GM23338 (cell line): ENCODE measurements at regions not wholly inside any gene's neighbourhood (a gene's known extent, or its start where the extent isn't known, plus 50 kb on each side); places are given as distances from the start of the nearest gene placed in this dataset.

Experiments used
- ATAC-seq: fragments of 200-7000 bp; cut with Tn5 transposase; 3 replicates; pipeline ENCODE4 v1.9.1; 2020
- DNase-seq: peaks from one replicate; pipeline ENCODE4 v3.0.0-alpha.2; 2015; ENCODE audit warnings: low spot score
- H2AFZ ChIP-seq: fragments of 200-600 bp; sonication (generic); 2 replicates; pipeline ENCODE4 v1.8.0; 2016; ENCODE audit warnings: antibody characterized with exemption, mild to moderate bottlenecking, moderate library complexity
- H3F3A ChIP-seq: fragments of 200-600 bp; sonication (generic); replicated peaks from 2 replicates; pipeline ENCODE4 v1.8.0; 2017; ENCODE audit warnings: antibody characterized with exemption, mixed run types, low read depth
- H3K27ac ChIP-seq: fragments of 200-600 bp; sonication (generic); 2 replicates; pipeline ENCODE4 v1.6.1; 2016; ENCODE audit warnings: low read depth
- H3K27me3 ChIP-seq: fragments of 200-600 bp; sonication (generic); 2 replicates; pipeline ENCODE4 v1.8.0; 2016; ENCODE audit warnings: mild to moderate bottlenecking, mixed run types, moderate library complexity; ENCODE audit not compliant: insufficient read depth
- H3K36me3 ChIP-seq: fragments of 200-600 bp; sonication (generic); 2 replicates; pipeline ENCODE4 v1.8.0; 2016; ENCODE audit warnings: mild to moderate bottlenecking; ENCODE audit not compliant: insufficient read depth
- H3K4me1 ChIP-seq: fragments of 200-600 bp; sonication (generic); 2 replicates; pipeline ENCODE4 v1.8.0; 2016; ENCODE audit warnings: mild to moderate bottlenecking, moderate library complexity; ENCODE audit not compliant: insufficient read depth
- H3K4me2 ChIP-seq: fragments of 200-600 bp; sonication (generic); 2 replicates; pipeline ENCODE4 v1.7.1; 2017; ENCODE audit warnings: mixed run types
- H3K4me3 ChIP-seq: fragments of 200-600 bp; sonication (generic); 2 replicates; pipeline ENCODE4 v1.6.1; 2016; ENCODE audit warnings: mixed run types
- H3K79me2 ChIP-seq: fragments of 200-600 bp; sonication (generic); replicated peaks from 2 replicates; pipeline ENCODE4 v1.8.0; 2017; ENCODE audit warnings: mild to moderate bottlenecking; ENCODE audit not compliant: insufficient read depth
- H3K9me2 ChIP-seq: fragments of 200-600 bp; sonication (generic); 2 replicates; pipeline ENCODE4 v1.8.0; 2017; ENCODE audit not compliant: insufficient read depth
- H4K20me1 ChIP-seq: fragments of 200-600 bp; sonication (generic); replicated peaks from 2 replicates; pipeline ENCODE4 v1.8.0; 2017; ENCODE audit warnings: mild to moderate bottlenecking; ENCODE audit not compliant: insufficient read depth
- H3K27ac Mint-ChIP-seq: 2 replicates; pipeline ENCODE4 v1.8.0; 2020; ENCODE audit warnings: inconsistent platforms, mild to moderate bottlenecking, moderate library complexity, mixed read lengths
- H3K27me3 Mint-ChIP-seq: 3 replicates; pipeline ENCODE4 v1.8.0; 2022; ENCODE audit warnings: low read depth, mild to moderate bottlenecking, moderate library complexity, mixed read lengths, inconsistent platforms; ENCODE audit not compliant: insufficient read depth, poor library complexity
- H3K36me3 Mint-ChIP-seq: 3 replicates; pipeline ENCODE4 v1.8.0; 2021; ENCODE audit warnings: low read depth, mild to moderate bottlenecking, inconsistent platforms, moderate library complexity, mixed read lengths
- H3K4me1 Mint-ChIP-seq: 3 replicates; pipeline ENCODE4 v1.8.0; 2020; ENCODE audit warnings: mild to moderate bottlenecking, inconsistent platforms, mixed read lengths
- H3K4me3 Mint-ChIP-seq: 3 replicates; pipeline ENCODE4 v1.8.0; 2021; ENCODE audit warnings: moderate library complexity, mild to moderate bottlenecking, inconsistent platforms, mixed read lengths
- H3K9me3 Mint-ChIP-seq: 3 replicates; pipeline ENCODE4 v1.8.0; 2020; ENCODE audit warnings: moderate library complexity, mild to moderate bottlenecking, inconsistent platforms, mixed read lengths
- CREB1 ChIP-seq: fragments of 250-450 bp; sonication (Bioruptor Pico); IDR thresholded peaks from 2 replicates; pipeline ENCODE4 v1.5.0; 2020; ENCODE audit warnings: low read depth, mild to moderate bottlenecking, moderate library complexity
- EZH2 ChIP-seq: fragments of 200-600 bp; sonication (generic); IDR thresholded peaks from one replicate; pipeline ENCODE4 v1.8.0; 2017; ENCODE audit warnings: antibody characterized with exemption, mild to moderate bottlenecking, low read depth; ENCODE audit not compliant: unreplicated experiment
- EZH2phosphoT487 ChIP-seq: fragments of 200-600 bp; sonication (generic); IDR thresholded peaks from one replicate; pipeline ENCODE4 v1.8.1; 2018; ENCODE audit warnings: antibody characterized with exemption; ENCODE audit not compliant: unreplicated experiment
- JUNB ChIP-seq: IDR thresholded peaks from one replicate; pipeline ENCODE4 v1.6.1; 2016; ENCODE audit warnings: antibody characterized with exemption; ENCODE audit not compliant: unreplicated experiment
- NANOG ChIP-seq: IDR thresholded peaks from 2 replicates; pipeline ENCODE4 v1.6.1; 2016; ENCODE audit warnings: antibody characterized with exemption, borderline replicate concordance
- STAT1 ChIP-seq: IDR thresholded peaks from one replicate; pipeline ENCODE4 v1.6.1; 2016; ENCODE audit warnings: antibody characterized with exemption; ENCODE audit not compliant: unreplicated experiment
- TF ChIP-seq, protein P1 (sequence below): fragments of 250-450 bp; sonication (Bioruptor Pico); IDR thresholded peaks from 2 replicates; pipeline ENCODE4 v1.5.0; 2020; ENCODE audit warnings: mild to moderate bottlenecking, moderate library complexity
- TF ChIP-seq, protein P2 (sequence below), 2 experiments: fragments of 200-600 bp in 1 of 2; sonication (generic) in 1 of 2; conservative IDR thresholded peaks; 2 replicates each; pipeline versions ENCODE4 v1.5.1 to v1.6.1; 2016 to 2017; ENCODE audit warnings: antibody characterized with exemption in 2 of 2, low read depth in 2 of 2, mild to moderate bottlenecking in 2 of 2, moderate library complexity in 1 of 2

DNA sequence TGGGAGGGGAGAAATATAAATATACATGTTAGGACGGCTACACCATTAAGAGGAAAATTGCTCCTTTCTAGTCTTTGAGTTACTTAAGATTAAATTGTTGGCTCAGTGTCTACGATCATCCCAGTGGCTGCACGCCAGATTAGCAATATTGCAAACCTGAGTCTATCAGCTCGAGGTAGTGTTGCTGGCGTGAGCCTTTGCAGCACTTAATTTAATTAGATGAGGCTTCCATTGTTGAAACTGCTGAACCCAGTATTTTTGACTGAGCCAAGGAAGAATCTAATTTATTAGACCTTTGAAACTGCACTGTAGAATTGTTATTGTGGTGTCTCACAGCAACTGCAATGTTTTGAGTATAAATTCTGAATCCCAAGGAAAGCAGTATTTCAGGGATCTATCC, 782.4 kb upstream of the ROBO1 start:
- no peak overlapping the region for H3K27ac ChIP-seq
- no peaks in the 10 kb centered on the region for H4K20me1 ChIP-seq
- H3K4me2 ChIP-seq = no peak overlapping the region
- H3K27ac Mint-ChIP-seq = no peak overlapping the region
- H3K9me3 Mint-ChIP-seq = no peaks in the 10 kb centered on the region
- no peaks in the 10 kb centered on the region for H3K4me1 Mint-ChIP-seq
- no peaks in the 10 kb centered on the region for H3F3A ChIP-seq
- TF ChIP-seq CREB1 = no peak
- TF ChIP-seq NANOG = no peak
- TF ChIP-seq, protein P1, sequence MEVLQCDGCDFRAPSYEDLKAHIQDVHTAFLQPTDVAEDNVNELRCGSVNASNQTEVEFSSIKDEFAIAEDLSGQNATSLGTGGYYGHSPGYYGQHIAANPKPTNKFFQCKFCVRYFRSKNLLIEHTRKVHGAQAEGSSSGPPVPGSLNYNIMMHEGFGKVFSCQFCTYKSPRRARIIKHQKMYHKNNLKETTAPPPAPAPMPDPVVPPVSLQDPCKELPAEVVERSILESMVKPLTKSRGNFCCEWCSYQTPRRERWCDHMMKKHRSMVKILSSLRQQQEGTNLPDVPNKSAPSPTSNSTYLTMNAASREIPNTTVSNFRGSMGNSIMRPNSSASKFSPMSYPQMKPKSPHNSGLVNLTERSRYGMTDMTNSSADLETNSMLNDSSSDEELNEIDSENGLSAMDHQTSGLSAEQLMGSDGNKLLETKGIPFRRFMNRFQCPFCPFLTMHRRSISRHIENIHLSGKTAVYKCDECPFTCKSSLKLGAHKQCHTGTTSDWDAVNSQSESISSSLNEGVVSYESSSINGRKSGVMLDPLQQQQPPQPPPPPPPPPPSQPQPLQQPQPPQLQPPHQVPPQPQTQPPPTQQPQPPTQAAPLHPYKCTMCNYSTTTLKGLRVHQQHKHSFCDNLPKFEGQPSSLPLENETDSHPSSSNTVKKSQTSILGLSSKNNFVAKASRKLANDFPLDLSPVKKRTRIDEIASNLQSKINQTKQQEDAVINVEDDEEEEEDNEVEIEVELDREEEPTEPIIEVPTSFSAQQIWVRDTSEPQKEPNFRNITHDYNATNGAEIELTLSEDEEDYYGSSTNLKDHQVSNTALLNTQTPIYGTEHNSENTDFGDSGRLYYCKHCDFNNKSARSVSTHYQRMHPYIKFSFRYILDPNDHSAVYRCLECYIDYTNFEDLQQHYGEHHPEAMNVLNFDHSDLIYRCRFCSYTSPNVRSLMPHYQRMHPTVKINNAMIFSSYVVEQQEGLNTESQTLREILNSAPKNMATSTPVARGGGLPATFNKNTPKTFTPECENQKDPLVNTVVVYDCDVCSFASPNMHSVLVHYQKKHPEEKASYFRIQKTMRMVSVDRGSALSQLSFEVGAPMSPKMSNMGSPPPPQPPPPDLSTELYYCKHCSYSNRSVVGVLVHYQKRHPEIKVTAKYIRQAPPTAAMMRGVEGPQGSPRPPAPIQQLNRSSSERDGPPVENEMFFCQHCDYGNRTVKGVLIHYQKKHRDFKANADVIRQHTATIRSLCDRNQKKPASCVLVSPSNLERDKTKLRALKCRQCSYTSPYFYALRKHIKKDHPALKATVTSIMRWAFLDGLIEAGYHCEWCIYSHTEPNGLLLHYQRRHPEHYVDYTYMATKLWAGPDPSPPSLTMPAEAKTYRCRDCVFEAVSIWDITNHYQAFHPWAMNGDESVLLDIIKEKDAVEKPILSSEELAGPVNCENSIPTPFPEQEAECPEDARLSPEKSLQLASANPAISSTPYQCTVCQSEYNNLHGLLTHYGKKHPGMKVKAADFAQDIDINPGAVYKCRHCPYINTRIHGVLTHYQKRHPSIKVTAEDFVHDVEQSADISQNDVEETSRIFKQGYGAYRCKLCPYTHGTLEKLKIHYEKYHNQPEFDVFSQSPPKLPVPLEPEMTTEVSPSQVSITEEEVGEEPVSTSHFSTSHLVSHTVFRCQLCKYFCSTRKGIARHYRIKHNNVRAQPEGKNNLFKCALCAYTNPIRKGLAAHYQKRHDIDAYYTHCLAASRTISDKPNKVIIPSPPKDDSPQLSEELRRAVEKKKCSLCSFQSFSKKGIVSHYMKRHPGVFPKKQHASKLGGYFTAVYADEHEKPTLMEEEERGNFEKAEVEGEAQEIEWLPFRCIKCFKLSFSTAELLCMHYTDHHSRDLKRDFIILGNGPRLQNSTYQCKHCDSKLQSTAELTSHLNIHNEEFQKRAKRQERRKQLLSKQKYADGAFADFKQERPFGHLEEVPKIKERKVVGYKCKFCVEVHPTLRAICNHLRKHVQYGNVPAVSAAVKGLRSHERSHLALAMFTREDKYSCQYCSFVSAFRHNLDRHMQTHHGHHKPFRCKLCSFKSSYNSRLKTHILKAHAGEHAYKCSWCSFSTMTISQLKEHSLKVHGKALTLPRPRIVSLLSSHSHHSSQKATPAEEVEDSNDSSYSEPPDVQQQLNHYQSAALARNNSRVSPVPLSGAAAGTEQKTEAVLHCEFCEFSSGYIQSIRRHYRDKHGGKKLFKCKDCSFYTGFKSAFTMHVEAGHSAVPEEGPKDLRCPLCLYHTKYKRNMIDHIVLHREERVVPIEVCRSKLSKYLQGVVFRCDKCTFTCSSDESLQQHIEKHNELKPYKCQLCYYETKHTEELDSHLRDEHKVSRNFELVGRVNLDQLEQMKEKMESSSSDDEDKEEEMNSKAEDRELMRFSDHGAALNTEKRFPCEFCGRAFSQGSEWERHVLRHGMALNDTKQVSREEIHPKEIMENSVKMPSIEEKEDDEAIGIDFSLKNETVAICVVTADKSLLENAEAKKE = no peak
- no peak for TF ChIP-seq STAT1
- no peak for TF ChIP-seq EZH2phosphoT487
- TF ChIP-seq EZH2 = no peak
- TF ChIP-seq JUNB = no peak
- TF ChIP-seq, protein P2, sequence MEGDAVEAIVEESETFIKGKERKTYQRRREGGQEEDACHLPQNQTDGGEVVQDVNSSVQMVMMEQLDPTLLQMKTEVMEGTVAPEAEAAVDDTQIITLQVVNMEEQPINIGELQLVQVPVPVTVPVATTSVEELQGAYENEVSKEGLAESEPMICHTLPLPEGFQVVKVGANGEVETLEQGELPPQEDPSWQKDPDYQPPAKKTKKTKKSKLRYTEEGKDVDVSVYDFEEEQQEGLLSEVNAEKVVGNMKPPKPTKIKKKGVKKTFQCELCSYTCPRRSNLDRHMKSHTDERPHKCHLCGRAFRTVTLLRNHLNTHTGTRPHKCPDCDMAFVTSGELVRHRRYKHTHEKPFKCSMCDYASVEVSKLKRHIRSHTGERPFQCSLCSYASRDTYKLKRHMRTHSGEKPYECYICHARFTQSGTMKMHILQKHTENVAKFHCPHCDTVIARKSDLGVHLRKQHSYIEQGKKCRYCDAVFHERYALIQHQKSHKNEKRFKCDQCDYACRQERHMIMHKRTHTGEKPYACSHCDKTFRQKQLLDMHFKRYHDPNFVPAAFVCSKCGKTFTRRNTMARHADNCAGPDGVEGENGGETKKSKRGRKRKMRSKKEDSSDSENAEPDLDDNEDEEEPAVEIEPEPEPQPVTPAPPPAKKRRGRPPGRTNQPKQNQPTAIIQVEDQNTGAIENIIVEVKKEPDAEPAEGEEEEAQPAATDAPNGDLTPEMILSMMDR (conservative IDR thresholded peaks at IDR 0.05; ENCODE audit: low read depth in 2 of 2) = no peak
- no peaks in the 10 kb centered on the region for H3K9me2 ChIP-seq
- no peak for DNase-seq
- no peak overlapping the region for H3K4me3 ChIP-seq
- H3K36me3 ChIP-seq = no peaks in the 10 kb centered on the region
- no peaks in the 10 kb centered on the region for H3K36me3 Mint-ChIP-seq
- no peaks in the 10 kb centered on the region for H3K79me2 ChIP-seq
- H3K4me3 Mint-ChIP-seq = no peak overlapping the region
- H3K27me3 ChIP-seq = no peaks in the 10 kb centered on the region
- H3K27me3 Mint-ChIP-seq = peaks cover 2% of the 10 kb centered on the region
- ATAC-seq = no peak
- H2AFZ ChIP-seq = no peak overlapping the region
- no peaks in the 10 kb centered on the region for H3K4me1 ChIP-seq
